ENCODE measurements at regions not wholly inside any gene's neighbourhood (a gene's known extent, or its start where the extent isn't known, plus 50 kb on each side); places are given as distances from the start of the nearest gene placed in this dataset.

- Histone ChIP-seq H3K27ac (ENCODE audit: low read depth, low read length) (no peak overlapping the region), H3K9me3 (ENCODE audit: control insufficient read depth in 2 of 3, low read length in 3 of 3) (no peaks in the 10 kb centered on the region), H3K36me3 (ENCODE audit: control insufficient read depth in 2 of 3, insufficient read depth in 3 of 3, low read length in 3 of 3) (no peaks in the 10 kb centered on the region), H3K4me3 (ENCODE audit: low read length) (no peak overlapping the region), H3K4me1 (ENCODE audit: control insufficient read depth in 2 of 2, insufficient read depth in 2 of 2, low read length in 2 of 2) (no peaks in the 10 kb centered on the region), H3K27me3 (ENCODE audit: control insufficient read depth in 2 of 2, insufficient read depth in 2 of 2, low read length in 2 of 2) (no peaks in the 10 kb centered on the region)
- Mint-ChIP-seq H3K27ac (no peak overlapping the region), H3K27me3 (peaks cover 0 to 13% (median 3%) of the 10 kb centered on the region in 5 donors), H3K36me3 (no peaks in the 10 kb centered on the region), H3K4me3 (no peak overlapping the region), H3K4me1 (no peaks in the 10 kb centered on the region), H3K9me3 (peaks cover 0 to 7% (median 3%) of the 10 kb centered on the region in 11 donors)
- ATAC-seq (no peak), DNase-seq (no peak)
- CTCF ChIA-PET = no interaction called here
- POLR2A ChIA-PET = no interaction called here
- intact Hi-C loops (cut with micrococcal nuclease) = no loop called here
These were observed 312.6 kb downstream of the SKIDA1 start for GRCh38 chr10:21212912-21213311.

GRCh38 chr10:21212348-21212747 lies 313.1 kb downstream of the SKIDA1 start:
- Mint-ChIP-seq H3K4me3 (no peak overlapping the region), H3K4me1 (no peaks in the 10 kb centered on the region), H3K36me3 (peaks cover 0 to 4% (median 0%) of the 10 kb centered on the region in 5 donors), H3K9me3 (peaks cover 0 to 12% (median 7%) of the 10 kb centered on the region in 11 donors), H3K27me3 (peaks cover 0 to 18% (median 8%) of the 10 kb centered on the region in 5 donors), H3K27ac (no peak overlapping the region)
- Histone ChIP-seq H3K4me3 (ENCODE audit: low read length) (no peak overlapping the region), H3K36me3 (ENCODE audit: control insufficient read depth in 2 of 3, insufficient read depth in 3 of 3, low read length in 3 of 3) (no peaks in the 10 kb centered on the region), H3K4me1 (ENCODE audit: control insufficient read depth in 2 of 2, insufficient read depth in 2 of 2, low read length in 2 of 2) (no peaks in the 10 kb centered on the region), H3K9me3 (ENCODE audit: control insufficient read depth in 2 of 3, low read length in 3 of 3) (no peaks in the 10 kb centered on the region), H3K27me3 (ENCODE audit: control insufficient read depth in 2 of 2, insufficient read depth in 2 of 2, low read length in 2 of 2) (no peaks in the 10 kb centered on the region), H3K27ac (ENCODE audit: low read depth, low read length) (no peak overlapping the region)
- DNase-seq (no peak), ATAC-seq (no peak)
- CTCF ChIA-PET = no interaction called here
- POLR2A ChIA-PET = no interaction called here
- intact Hi-C loops (cut with micrococcal nuclease) = no loop called here

GRCh38 chr10:21209495-21209894 lies 312.4 kb upstream of the NEBL start:
- Mint-ChIP-seq H3K27me3 (peaks cover 0 to 20% (median 9%) of the 10 kb centered on the region in 5 donors), H3K27ac (no peak overlapping the region), H3K4me3 (no peak overlapping the region), H3K9me3 (peaks cover 0 to 20% (median 7%) of the 10 kb centered on the region in 11 donors), H3K36me3 (peaks cover 0 to 4% (median 0%) of the 10 kb centered on the region in 5 donors), H3K4me1 (no peaks in the 10 kb centered on the region)
- ATAC-seq = no peak
- Histone ChIP-seq H3K27ac (ENCODE audit: low read depth, low read length) (no peak overlapping the region), H3K4me1 (ENCODE audit: control insufficient read depth in 2 of 2, insufficient read depth in 2 of 2, low read length in 2 of 2) (no peaks in the 10 kb centered on the region), H3K27me3 (ENCODE audit: control insufficient read depth in 2 of 2, insufficient read depth in 2 of 2, low read length in 2 of 2) (no peaks in the 10 kb centered on the region), H3K9me3 (ENCODE audit: control insufficient read depth in 2 of 3, low read length in 3 of 3) (no peaks in the 10 kb centered on the region), H3K4me3 (ENCODE audit: low read length) (no peak overlapping the region), H3K36me3 (ENCODE audit: control insufficient read depth in 2 of 3, insufficient read depth in 3 of 3, low read length in 3 of 3) (no peaks in the 10 kb centered on the region)
- no peak for DNase-seq
- ChIA-PET CTCF (no interaction called here), POLR2A (no interaction called here)
- intact Hi-C loops (cut with micrococcal nuclease) = no loop called here

GRCh38 chr10:21208666-21209316 lies 311.7 kb upstream of the NEBL start:
- POLR2A ChIA-PET = no interaction called here
- DNase-seq = no peak

GRCh38 chr10:21207852-21208646 lies 310.9 kb upstream of the NEBL start:
- Mint-ChIP-seq H3K9me3 (peaks cover 0 to 20% (median 7%) of the 10 kb centered on the region in 11 donors), H3K27me3 (peaks cover 0 to 24% (median 22%) of the 10 kb centered on the region in 5 donors), H3K4me3 (no peak overlapping the region), H3K27ac (no peak overlapping the region), H3K4me1 (no peaks in the 10 kb centered on the region), H3K36me3 (peaks cover 0 to 4% (median 0%) of the 10 kb centered on the region in 5 donors)
- POLR2A ChIA-PET = no interaction called here
- Histone ChIP-seq H3K4me1 (ENCODE audit: control insufficient read depth in 2 of 2, insufficient read depth in 2 of 2, low read length in 2 of 2) (no peaks in the 10 kb centered on the region), H3K27ac (ENCODE audit: low read depth, low read length) (no peak overlapping the region), H3K36me3 (ENCODE audit: control insufficient read depth in 2 of 3, insufficient read depth in 3 of 3, low read length in 3 of 3) (no peaks in the 10 kb centered on the region), H3K9me3 (ENCODE audit: control insufficient read depth in 2 of 3, low read length in 3 of 3) (no peaks in the 10 kb centered on the region), H3K4me3 (ENCODE audit: low read length) (no peak overlapping the region), H3K27me3 (ENCODE audit: control insufficient read depth in 2 of 2, insufficient read depth in 2 of 2, low read length in 2 of 2) (no peaks in the 10 kb centered on the region)
- intact Hi-C loops (cut with micrococcal nuclease) = no loop called here
- CTCF ChIA-PET = no interaction called here
- no peak for ATAC-seq
- no peak for DNase-seq

More at GRCh38 chr10:21208666-21209316, 311.7 kb upstream of the NEBL start:
- H3K4me1 Mint-ChIP-seq = no peaks in the 10 kb centered on the region
- peaks cover 0 to 21% (median 15%) of the 10 kb centered on the region in 5 donors for H3K27me3 Mint-ChIP-seq
- no peak overlapping the region for H3K4me3 Mint-ChIP-seq
- Histone ChIP-seq H3K4me1 (ENCODE audit: control insufficient read depth in 2 of 2, insufficient read depth in 2 of 2, low read length in 2 of 2) (no peaks in the 10 kb centered on the region), H3K36me3 (ENCODE audit: control insufficient read depth in 2 of 3, insufficient read depth in 3 of 3, low read length in 3 of 3) (no peaks in the 10 kb centered on the region), H3K27me3 (ENCODE audit: control insufficient read depth in 2 of 2, insufficient read depth in 2 of 2, low read length in 2 of 2) (no peaks in the 10 kb centered on the region), H3K4me3 (ENCODE audit: low read length) (no peak overlapping the region), H3K9me3 (ENCODE audit: control insufficient read depth in 2 of 3, low read length in 3 of 3) (no peaks in the 10 kb centered on the region), H3K27ac (ENCODE audit: low read depth, low read length) (no peak overlapping the region)
- peaks cover 0 to 20% (median 7%) of the 10 kb centered on the region in 11 donors for H3K9me3 Mint-ChIP-seq
- H3K27ac Mint-ChIP-seq = no peak overlapping the region
- no peak for ATAC-seq
- intact Hi-C loops (cut with micrococcal nuclease) = no loop called here
- CTCF ChIA-PET = no interaction called here
- peaks cover 0 to 4% (median 0%) of the 10 kb centered on the region in 5 donors for H3K36me3 Mint-ChIP-seq

- ChIA-PET POLR2A (no interaction called here), CTCF (no interaction called here)
- peaks cover 0 to 4% (median 0%) of the 10 kb centered on the region in 5 donors for H3K36me3 Mint-ChIP-seq
- Histone ChIP-seq H3K27ac (ENCODE audit: low read depth, low read length) (no peak overlapping the region), H3K36me3 (ENCODE audit: control insufficient read depth in 2 of 3, insufficient read depth in 3 of 3, low read length in 3 of 3) (no peaks in the 10 kb centered on the region), H3K4me1 (ENCODE audit: control insufficient read depth in 2 of 2, insufficient read depth in 2 of 2, low read length in 2 of 2) (no peaks in the 10 kb centered on the region), H3K9me3 (ENCODE audit: control insufficient read depth in 2 of 3, low read length in 3 of 3) (no peaks in the 10 kb centered on the region), H3K4me3 (ENCODE audit: low read length) (no peak overlapping the region), H3K27me3 (ENCODE audit: control insufficient read depth in 2 of 2, insufficient read depth in 2 of 2, low read length in 2 of 2) (no peaks in the 10 kb centered on the region)
- ATAC-seq (no peak), DNase-seq (no peak)
- intact Hi-C loops (cut with micrococcal nuclease) = no loop called here
- no peak overlapping the region for H3K27ac Mint-ChIP-seq
- no peaks in the 10 kb centered on the region for H3K4me1 Mint-ChIP-seq
- peaks cover 0 to 31% (median 30%) of the 10 kb centered on the region in 5 donors for H3K27me3 Mint-ChIP-seq
- peaks cover 0 to 20% (median 8%) of the 10 kb centered on the region in 11 donors for H3K9me3 Mint-ChIP-seq
- no peak overlapping the region for H3K4me3 Mint-ChIP-seq
These were observed 308.2 kb upstream of the NEBL start for GRCh38 chr10:21205328-21205727.
